ENCODE measurements at regions not wholly inside any gene's neighbourhood (a gene's known extent, or its start where the extent isn't known, plus 50 kb on each side); places are given as distances from the start of the nearest gene placed in this dataset.

DNA sequence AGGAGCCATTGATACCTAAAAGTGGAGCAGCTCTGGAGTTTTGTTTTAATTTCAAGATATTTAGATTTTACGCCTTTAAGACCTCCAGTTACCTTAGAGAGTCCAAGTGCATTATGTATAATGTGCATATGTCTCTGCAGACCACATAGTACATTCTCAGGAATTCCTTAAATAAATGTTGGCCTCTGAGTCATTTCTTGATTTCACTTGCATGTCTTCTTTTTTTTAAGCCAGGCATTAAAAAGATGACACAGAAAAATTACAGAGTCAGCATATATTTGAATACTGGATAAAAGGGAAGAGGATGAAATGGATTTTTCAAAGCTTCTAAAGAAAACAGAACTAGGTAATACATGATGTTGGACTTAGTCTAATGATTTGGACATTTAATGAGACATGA lies 125.2 kb downstream of the TMCO5A start:
- Histone ChIP-seq H2AFZ (ENCODE audit: low read depth, low read length, poor library complexity, severe bottlenecking) (no peak overlapping the region), H3K4me1 (ENCODE audit: control insufficient read depth in 1 of 2, insufficient read depth in 2 of 2, low read length in 2 of 2) (no peaks in the 10 kb centered on the region), H3K9me2 (ENCODE audit: insufficient read depth) (no peaks in the 10 kb centered on the region), H3K79me2 (ENCODE audit: insufficient read depth, low read length) (no peaks in the 10 kb centered on the region), H3K4me2 (ENCODE audit: low read length) (no peak overlapping the region), H3K9ac (ENCODE audit: low read length) (no peak overlapping the region), H3K4me3 (replicated peaks in 1 of 2; ENCODE audit: low read depth in 1 of 2, low read length in 2 of 2) (no peak overlapping the region), H3K27me3 (ENCODE audit: insufficient read depth, low read length) (no peaks in the 10 kb centered on the region), H4K20me1 (ENCODE audit: insufficient read depth) (no peaks in the 10 kb centered on the region), H3K36me3 (ENCODE audit: control insufficient read depth in 1 of 2, insufficient read depth in 2 of 2, low read length in 2 of 2) (no peaks in the 10 kb centered on the region), H3K27ac (ENCODE audit: low read depth, low read length) (no peak overlapping the region), H3K9me3 (ENCODE audit: control insufficient read depth in 1 of 2, insufficient read depth in 1 of 2, low read depth in 1 of 2, low read length in 2 of 2) (no peaks in the 10 kb centered on the region)
- ChIA-PET RAD21 (ENCODE audit: low non-redundant PET in 1 of 2, low total read pairs in 2 of 2, uncharacterized antibody in 2 of 2, unreplicated experiment in 2 of 2) (no interaction called here), CTCF (no interaction called here), POLR2A (no interaction called here)
- DNase-seq (ENCODE audit: low read depth, low spot score) (no peak), ATAC-seq (no peak)
- intact Hi-C loops (cut with micrococcal nuclease): no loop called here
- no peak for TF ChIP-seq SRF (IDR thresholded peaks at IDR 0.05; ENCODE audit: low read depth)
- TF ChIP-seq CBX3 (IDR thresholded peaks at IDR 0.05; ENCODE audit: low read depth): no peak
- TF ChIP-seq, protein P1, sequence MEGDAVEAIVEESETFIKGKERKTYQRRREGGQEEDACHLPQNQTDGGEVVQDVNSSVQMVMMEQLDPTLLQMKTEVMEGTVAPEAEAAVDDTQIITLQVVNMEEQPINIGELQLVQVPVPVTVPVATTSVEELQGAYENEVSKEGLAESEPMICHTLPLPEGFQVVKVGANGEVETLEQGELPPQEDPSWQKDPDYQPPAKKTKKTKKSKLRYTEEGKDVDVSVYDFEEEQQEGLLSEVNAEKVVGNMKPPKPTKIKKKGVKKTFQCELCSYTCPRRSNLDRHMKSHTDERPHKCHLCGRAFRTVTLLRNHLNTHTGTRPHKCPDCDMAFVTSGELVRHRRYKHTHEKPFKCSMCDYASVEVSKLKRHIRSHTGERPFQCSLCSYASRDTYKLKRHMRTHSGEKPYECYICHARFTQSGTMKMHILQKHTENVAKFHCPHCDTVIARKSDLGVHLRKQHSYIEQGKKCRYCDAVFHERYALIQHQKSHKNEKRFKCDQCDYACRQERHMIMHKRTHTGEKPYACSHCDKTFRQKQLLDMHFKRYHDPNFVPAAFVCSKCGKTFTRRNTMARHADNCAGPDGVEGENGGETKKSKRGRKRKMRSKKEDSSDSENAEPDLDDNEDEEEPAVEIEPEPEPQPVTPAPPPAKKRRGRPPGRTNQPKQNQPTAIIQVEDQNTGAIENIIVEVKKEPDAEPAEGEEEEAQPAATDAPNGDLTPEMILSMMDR (IDR thresholded peaks at IDR 0.05 in 2 of 3, conservative IDR thresholded peaks at IDR 0.05 in 1 of 3; ENCODE audit: borderline replicate concordance in 1 of 3, insufficient read depth in 1 of 3, low read depth in 2 of 3, low read length in 2 of 3): no peak
- no peak for TF ChIP-seq MAX (IDR thresholded peaks at IDR 0.05)
- no peak for TF ChIP-seq POLR2A (IDR thresholded peaks at IDR 0.05; ENCODE audit: borderline replicate concordance, extremely low read depth, insufficient read depth, insufficient read length)
- no peak for TF ChIP-seq EZH2phosphoT487 (IDR thresholded peaks at IDR 0.05; ENCODE audit: borderline replicate concordance)
- TF ChIP-seq ELF1 (IDR thresholded peaks at IDR 0.05; ENCODE audit: borderline replicate concordance, low read depth): no peak
- TF ChIP-seq ZNF274 (IDR thresholded peaks at IDR 0.05; ENCODE audit: low read depth, low read length): no peak
- TF ChIP-seq ATF3 (IDR thresholded peaks at IDR 0.05): no peak
- no peak for TF ChIP-seq YY1 (IDR thresholded peaks at IDR 0.05; ENCODE audit: extremely low read depth, insufficient replicate concordance, low read depth, low read length)
- no peak for TF ChIP-seq SP1 (IDR thresholded peaks at IDR 0.05; ENCODE audit: low read depth)
- TF ChIP-seq ZFX (IDR thresholded peaks at IDR 0.05): no peak
- TF ChIP-seq ZBTB33 (IDR thresholded peaks at IDR 0.05; ENCODE audit: extremely low read depth, insufficient replicate concordance, low read length): no peak
- no peak for TF ChIP-seq FOSL1 (IDR thresholded peaks at IDR 0.05; ENCODE audit: low read depth)
- TF ChIP-seq, protein P2, sequence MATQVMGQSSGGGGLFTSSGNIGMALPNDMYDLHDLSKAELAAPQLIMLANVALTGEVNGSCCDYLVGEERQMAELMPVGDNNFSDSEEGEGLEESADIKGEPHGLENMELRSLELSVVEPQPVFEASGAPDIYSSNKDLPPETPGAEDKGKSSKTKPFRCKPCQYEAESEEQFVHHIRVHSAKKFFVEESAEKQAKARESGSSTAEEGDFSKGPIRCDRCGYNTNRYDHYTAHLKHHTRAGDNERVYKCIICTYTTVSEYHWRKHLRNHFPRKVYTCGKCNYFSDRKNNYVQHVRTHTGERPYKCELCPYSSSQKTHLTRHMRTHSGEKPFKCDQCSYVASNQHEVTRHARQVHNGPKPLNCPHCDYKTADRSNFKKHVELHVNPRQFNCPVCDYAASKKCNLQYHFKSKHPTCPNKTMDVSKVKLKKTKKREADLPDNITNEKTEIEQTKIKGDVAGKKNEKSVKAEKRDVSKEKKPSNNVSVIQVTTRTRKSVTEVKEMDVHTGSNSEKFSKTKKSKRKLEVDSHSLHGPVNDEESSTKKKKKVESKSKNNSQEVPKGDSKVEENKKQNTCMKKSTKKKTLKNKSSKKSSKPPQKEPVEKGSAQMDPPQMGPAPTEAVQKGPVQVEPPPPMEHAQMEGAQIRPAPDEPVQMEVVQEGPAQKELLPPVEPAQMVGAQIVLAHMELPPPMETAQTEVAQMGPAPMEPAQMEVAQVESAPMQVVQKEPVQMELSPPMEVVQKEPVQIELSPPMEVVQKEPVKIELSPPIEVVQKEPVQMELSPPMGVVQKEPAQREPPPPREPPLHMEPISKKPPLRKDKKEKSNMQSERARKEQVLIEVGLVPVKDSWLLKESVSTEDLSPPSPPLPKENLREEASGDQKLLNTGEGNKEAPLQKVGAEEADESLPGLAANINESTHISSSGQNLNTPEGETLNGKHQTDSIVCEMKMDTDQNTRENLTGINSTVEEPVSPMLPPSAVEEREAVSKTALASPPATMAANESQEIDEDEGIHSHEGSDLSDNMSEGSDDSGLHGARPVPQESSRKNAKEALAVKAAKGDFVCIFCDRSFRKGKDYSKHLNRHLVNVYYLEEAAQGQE (IDR thresholded peaks at IDR 0.05; ENCODE audit: low read depth): no peak
- no peak for TF ChIP-seq EZH2 (IDR thresholded peaks at IDR 0.05)
- no peak for TF ChIP-seq TCF7L2 (IDR thresholded peaks at IDR 0.05; ENCODE audit: borderline replicate concordance, extremely low read depth, insufficient read depth, insufficient read length)
- no peak for TF ChIP-seq CEBPB (IDR thresholded peaks at IDR 0.05; ENCODE audit: low read depth)
- TF ChIP-seq POLR2AphosphoS5 (IDR thresholded peaks at IDR 0.05; ENCODE audit: low read depth, low read length): no peak
- no peak for TF ChIP-seq SIN3A (IDR thresholded peaks at IDR 0.05; ENCODE audit: low read depth)
- BruUV-seq (replicated peaks): no TSS peak

Data from HCT116 (cell line).